Liver (tissue), 8 donors: ENCODE measurements at regions not wholly inside any gene's neighbourhood (a gene's known extent, or its start where the extent isn't known, plus 50 kb on each side); places are given as distances from the start of the nearest gene placed in this dataset.

ENCODE experiments used
- DNase-seq: peaks from one replicate; pipeline ENCODE4 v3.0.0-alpha.2; 2017; ENCODE audit warnings: low spot score
- H3K27ac ChIP-seq, 2 donors: one replicate each; pipeline ENCODE4 v1.7.0; 2013; ENCODE audit warnings: inconsistent platforms in 2 of 2, low read length in 2 of 2, control low read depth in 1 of 2, low read depth in 1 of 2, mild to moderate bottlenecking in 1 of 2
- H3K27me3 ChIP-seq, 4 donors: one replicate each; pipeline versions ENCODE4 v1.6.1 to v1.7.0; 2013; ENCODE audit warnings: low read length in 3 of 4, inconsistent platforms in 1 of 4, mild to moderate bottlenecking in 1 of 4, moderate library complexity in 1 of 4; ENCODE audit not compliant: control insufficient read depth in 4 of 4, insufficient read depth in 4 of 4
- H3K36me3 ChIP-seq, 4 donors: one replicate each; pipeline versions ENCODE4 v1.6.1 to v1.7.0; 2013; ENCODE audit warnings: low read length in 3 of 4, mild to moderate bottlenecking in 3 of 4, low read depth in 1 of 4, moderate library complexity in 1 of 4; ENCODE audit not compliant: control insufficient read depth in 4 of 4, insufficient read depth in 3 of 4
- H3K4me1 ChIP-seq, 4 donors: one replicate each; pipeline versions ENCODE4 v1.6.1 to v1.7.0; 2013; ENCODE audit warnings: low read length in 3 of 4, mild to moderate bottlenecking in 3 of 4, moderate library complexity in 1 of 4; ENCODE audit not compliant: control insufficient read depth in 4 of 4, insufficient read depth in 4 of 4
- H3K4me3 ChIP-seq, 3 donors: one replicate each; pipeline versions ENCODE4 v1.6.1 to v1.7.0; 2013; ENCODE audit warnings: low read length in 3 of 3, control low read depth in 1 of 3, low read depth in 1 of 3, mild to moderate bottlenecking in 1 of 3
- H3K9ac ChIP-seq, 2 donors: one replicate each; pipeline ENCODE4 v1.7.0; 2013; ENCODE audit warnings: low read length in 2 of 2, mild to moderate bottlenecking in 2 of 2, moderate library complexity in 2 of 2, control low read depth in 1 of 2, low read depth in 1 of 2
- H3K9me3 ChIP-seq, 4 donors: one replicate each; pipeline versions ENCODE4 v1.6.1 to v1.7.0; 2013; ENCODE audit warnings: low read length in 3 of 4; ENCODE audit not compliant: control insufficient read depth in 4 of 4
- FOXA1 ChIP-seq: IDR thresholded peaks from 2 replicates; pipeline ENCODE4 v1.6.1; 2016; ENCODE audit warnings: antibody characterized with exemption
- FOXA2 ChIP-seq: IDR thresholded peaks from 2 replicates; pipeline ENCODE4 v1.6.1; 2016; ENCODE audit warnings: antibody characterized with exemption
- GABPA ChIP-seq, 2 donors: IDR thresholded peaks in 1 of 2; conservative IDR thresholded peaks in 1 of 2; 2 replicates each; pipeline ENCODE4 v1.6.1; 2016; ENCODE audit warnings: antibody characterized with exemption in 2 of 2, mild to moderate bottlenecking in 1 of 2, moderate library complexity in 1 of 2
- HNF4A ChIP-seq, 2 donors: conservative IDR thresholded peaks; 2 replicates each; pipeline ENCODE4 v1.6.1; 2016; ENCODE audit warnings: antibody characterized with exemption in 2 of 2, mild to moderate bottlenecking in 2 of 2
- HNF4G ChIP-seq: IDR thresholded peaks from 2 replicates; pipeline ENCODE4 v1.6.1; 2016; ENCODE audit warnings: antibody characterized with exemption
- JUND ChIP-seq, 2 donors: IDR thresholded peaks; 2 replicates each; pipeline ENCODE4 v1.6.1; 2016; ENCODE audit warnings: antibody characterized with exemption in 2 of 2
- NR2F2 ChIP-seq: IDR thresholded peaks from 2 replicates; pipeline ENCODE4 v1.6.1; 2016; ENCODE audit warnings: antibody characterized with exemption
- RAD21 ChIP-seq, 2 donors: IDR thresholded peaks; 2 replicates each; pipeline ENCODE4 v1.6.1; 2016; ENCODE audit warnings: antibody characterized with exemption in 2 of 2, mild to moderate bottlenecking in 2 of 2
- RXRA ChIP-seq, 2 donors: IDR thresholded peaks; 2 replicates each; pipeline ENCODE4 v1.6.1; 2017 to 2018; ENCODE audit warnings: antibody characterized with exemption in 2 of 2, mild to moderate bottlenecking in 1 of 2
- TAF1 ChIP-seq: conservative IDR thresholded peaks from 2 replicates; pipeline ENCODE4 v1.6.1; 2016; ENCODE audit warnings: antibody characterized with exemption, mild to moderate bottlenecking
- YY1 ChIP-seq: IDR thresholded peaks from 2 replicates; pipeline ENCODE4 v1.6.1; 2016; ENCODE audit warnings: antibody characterized with exemption, mild to moderate bottlenecking
- ZBTB33 ChIP-seq: IDR thresholded peaks from 2 replicates; pipeline ENCODE4 v1.6.1; 2016; ENCODE audit warnings: antibody characterized with exemption
- WGBS: extraction: QIAGEN DNeasy Blood & Tissue Kit; methylation state at CpG from one replicate; pipeline ENCODE4 v1.1.7; 2013; 5-methylcytosine and 5-hydroxymethylcytosine counted together
- TF ChIP-seq, protein P1 (sequence below): fragments of 150-350 bp; IDR thresholded peaks from 2 replicates; pipeline ENCODE4 v1.5.1; 2017; ENCODE audit warnings: improper control_type of control experiment, low read depth, low read length; ENCODE audit not compliant: missing input control
- TF ChIP-seq, protein P2 (sequence below): IDR thresholded peaks from 2 replicates; pipeline ENCODE4 v1.6.1; 2016; ENCODE audit warnings: antibody characterized with exemption
- TF ChIP-seq, protein P3 (sequence below): IDR thresholded peaks from 2 replicates; pipeline ENCODE4 v1.6.1; 2016; ENCODE audit warnings: antibody characterized with exemption, mild to moderate bottlenecking
- donor health status: healthy.
- donor health status: healthy.
- donor health status: healthy.
- donor health status: healthy.
- donor health status: healthy.

DNA sequence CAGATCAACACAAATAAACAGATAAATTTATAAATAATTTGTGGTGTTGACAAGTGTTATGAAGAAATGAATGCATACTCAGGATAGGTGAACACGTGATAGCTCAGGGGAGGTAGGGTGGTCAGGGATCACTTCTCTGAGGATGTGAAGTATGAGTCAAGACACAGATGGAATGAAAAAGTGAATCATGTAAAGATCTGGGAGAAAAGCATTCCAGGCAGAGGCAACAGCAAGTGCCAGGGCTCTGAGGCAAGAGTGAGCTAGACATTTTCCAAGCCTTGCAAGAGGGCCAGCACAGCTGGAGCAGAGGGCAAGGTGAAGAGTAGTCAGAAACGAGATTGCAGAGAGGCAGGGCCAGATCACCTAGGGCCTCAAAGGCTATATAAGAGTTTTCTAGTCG is 177.8 kb downstream of the WNT5A start (continued):
- TF ChIP-seq, protein P1, sequence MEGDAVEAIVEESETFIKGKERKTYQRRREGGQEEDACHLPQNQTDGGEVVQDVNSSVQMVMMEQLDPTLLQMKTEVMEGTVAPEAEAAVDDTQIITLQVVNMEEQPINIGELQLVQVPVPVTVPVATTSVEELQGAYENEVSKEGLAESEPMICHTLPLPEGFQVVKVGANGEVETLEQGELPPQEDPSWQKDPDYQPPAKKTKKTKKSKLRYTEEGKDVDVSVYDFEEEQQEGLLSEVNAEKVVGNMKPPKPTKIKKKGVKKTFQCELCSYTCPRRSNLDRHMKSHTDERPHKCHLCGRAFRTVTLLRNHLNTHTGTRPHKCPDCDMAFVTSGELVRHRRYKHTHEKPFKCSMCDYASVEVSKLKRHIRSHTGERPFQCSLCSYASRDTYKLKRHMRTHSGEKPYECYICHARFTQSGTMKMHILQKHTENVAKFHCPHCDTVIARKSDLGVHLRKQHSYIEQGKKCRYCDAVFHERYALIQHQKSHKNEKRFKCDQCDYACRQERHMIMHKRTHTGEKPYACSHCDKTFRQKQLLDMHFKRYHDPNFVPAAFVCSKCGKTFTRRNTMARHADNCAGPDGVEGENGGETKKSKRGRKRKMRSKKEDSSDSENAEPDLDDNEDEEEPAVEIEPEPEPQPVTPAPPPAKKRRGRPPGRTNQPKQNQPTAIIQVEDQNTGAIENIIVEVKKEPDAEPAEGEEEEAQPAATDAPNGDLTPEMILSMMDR = no peak
- TF ChIP-seq GABPA (IDR thresholded peaks at IDR 0.05 in 1 of 2, conservative IDR thresholded peaks at IDR 0.05 in 1 of 2) = no peak
- no peak for TF ChIP-seq YY1
- no peak for TF ChIP-seq TAF1

DNA sequence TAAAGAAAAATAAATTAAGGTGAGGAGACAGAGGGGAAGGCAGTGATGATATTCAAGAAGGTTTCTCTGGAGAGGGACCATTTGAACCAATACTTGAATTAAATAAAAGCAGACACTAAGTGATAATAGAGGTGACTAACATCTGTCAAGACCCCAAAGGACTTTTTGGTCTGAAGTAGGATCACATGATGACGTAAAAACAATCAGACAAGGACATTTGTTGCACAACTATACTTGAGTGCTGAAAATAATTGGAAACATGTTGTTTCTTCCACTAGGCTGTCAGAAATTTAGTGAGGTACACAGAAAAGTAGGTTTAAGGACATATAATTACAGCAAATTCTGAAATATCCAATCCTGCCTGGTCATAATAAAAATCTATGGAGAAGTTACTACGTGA is 179.5 kb downstream of the WNT5A start:
- H3K27ac ChIP-seq = no peak overlapping the region
- no peak overlapping the region for H3K4me3 ChIP-seq

More for the DNA sequence above, 179.5 kb downstream of the WNT5A start:
- Histone ChIP-seq H3K27me3 (peaks cover 0 to 5% (median 0%) of the 10 kb centered on the region in 4 donors), H3K9me3 (peaks cover 0 to 2% (median 0%) of the 10 kb centered on the region in 4 donors), H3K9ac (no peak overlapping the region), H3K36me3 (no peaks in the 10 kb centered on the region), H3K4me1 (no peaks in the 10 kb centered on the region)
- TF ChIP-seq NR2F2 = no peak
- TF ChIP-seq JUND (IDR thresholded peaks at IDR 0.05) = no peak
- TF ChIP-seq, protein P2, sequence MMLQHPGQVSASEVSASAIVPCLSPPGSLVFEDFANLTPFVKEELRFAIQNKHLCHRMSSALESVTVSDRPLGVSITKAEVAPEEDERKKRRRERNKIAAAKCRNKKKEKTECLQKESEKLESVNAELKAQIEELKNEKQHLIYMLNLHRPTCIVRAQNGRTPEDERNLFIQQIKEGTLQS = no peak
- TF ChIP-seq, protein P3, sequence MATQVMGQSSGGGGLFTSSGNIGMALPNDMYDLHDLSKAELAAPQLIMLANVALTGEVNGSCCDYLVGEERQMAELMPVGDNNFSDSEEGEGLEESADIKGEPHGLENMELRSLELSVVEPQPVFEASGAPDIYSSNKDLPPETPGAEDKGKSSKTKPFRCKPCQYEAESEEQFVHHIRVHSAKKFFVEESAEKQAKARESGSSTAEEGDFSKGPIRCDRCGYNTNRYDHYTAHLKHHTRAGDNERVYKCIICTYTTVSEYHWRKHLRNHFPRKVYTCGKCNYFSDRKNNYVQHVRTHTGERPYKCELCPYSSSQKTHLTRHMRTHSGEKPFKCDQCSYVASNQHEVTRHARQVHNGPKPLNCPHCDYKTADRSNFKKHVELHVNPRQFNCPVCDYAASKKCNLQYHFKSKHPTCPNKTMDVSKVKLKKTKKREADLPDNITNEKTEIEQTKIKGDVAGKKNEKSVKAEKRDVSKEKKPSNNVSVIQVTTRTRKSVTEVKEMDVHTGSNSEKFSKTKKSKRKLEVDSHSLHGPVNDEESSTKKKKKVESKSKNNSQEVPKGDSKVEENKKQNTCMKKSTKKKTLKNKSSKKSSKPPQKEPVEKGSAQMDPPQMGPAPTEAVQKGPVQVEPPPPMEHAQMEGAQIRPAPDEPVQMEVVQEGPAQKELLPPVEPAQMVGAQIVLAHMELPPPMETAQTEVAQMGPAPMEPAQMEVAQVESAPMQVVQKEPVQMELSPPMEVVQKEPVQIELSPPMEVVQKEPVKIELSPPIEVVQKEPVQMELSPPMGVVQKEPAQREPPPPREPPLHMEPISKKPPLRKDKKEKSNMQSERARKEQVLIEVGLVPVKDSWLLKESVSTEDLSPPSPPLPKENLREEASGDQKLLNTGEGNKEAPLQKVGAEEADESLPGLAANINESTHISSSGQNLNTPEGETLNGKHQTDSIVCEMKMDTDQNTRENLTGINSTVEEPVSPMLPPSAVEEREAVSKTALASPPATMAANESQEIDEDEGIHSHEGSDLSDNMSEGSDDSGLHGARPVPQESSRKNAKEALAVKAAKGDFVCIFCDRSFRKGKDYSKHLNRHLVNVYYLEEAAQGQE = no peak
- no peak for TF ChIP-seq FOXA1
- no peak for TF ChIP-seq HNF4G
- TF ChIP-seq RXRA (IDR thresholded peaks at IDR 0.05) = no peak
- TF ChIP-seq HNF4A (conservative IDR thresholded peaks at IDR 0.05) = no peak
- TF ChIP-seq FOXA2 = no peak
- TF ChIP-seq RAD21 (IDR thresholded peaks at IDR 0.05) = no peak
- no peak for TF ChIP-seq ZBTB33
- no peak for TF ChIP-seq TAF1
- 92% methylated on average over 2 of the region's 2 CpGs for WGBS
- DNase-seq = no peak
